ENCODE measurements at regions not wholly inside any gene's neighbourhood (a gene's known extent, or its start where the extent isn't known, plus 50 kb on each side); places are given as distances from the start of the nearest gene placed in this dataset.
"Not testable (repeated sequence)": the region's sequence is repeated elsewhere in the genome, so short reads cannot be mapped to it uniquely, and the experiment has no call there.

GRCh38 chr6:21872749-21873148 lies 279.2 kb downstream of the SOX4 start:
- DNase-seq (ENCODE audit: extremely low read depth, low read depth, low spot score), result no peak

- no peak for DNase-seq (ENCODE audit: extremely low read depth, low read depth, low spot score)
Observed at GRCh38 chr6:21873562-21873961, 280.0 kb downstream of the SOX4 start.

- no peak for DNase-seq (ENCODE audit: extremely low read depth, low read depth, low spot score)
Observed at GRCh38 chr6:21874372-21874771, 280.8 kb downstream of the SOX4 start.

- DNase-seq (ENCODE audit: extremely low read depth, low read depth, low spot score), result not testable (repeated sequence)
Observed at GRCh38 chr6:21877037-21877436, 283.5 kb downstream of the SOX4 start.

- not testable (repeated sequence) for DNase-seq (ENCODE audit: extremely low read depth, low read depth, low spot score)
Observed at GRCh38 chr6:21880249-21880648, 286.7 kb downstream of the SOX4 start.

GRCh38 chr6:21881969-21882465 lies 288.5 kb downstream of the SOX4 start:
- no peak for DNase-seq (ENCODE audit: extremely low read depth, low read depth, low spot score)

GRCh38 chr6:21883595-21884328 lies 290.2 kb downstream of the SOX4 start:
- DNase-seq (ENCODE audit: extremely low read depth, low read depth, low spot score), result no peak

- DNase-seq (ENCODE audit: extremely low read depth, low read depth, low spot score), result no peak
Observed at GRCh38 chr6:21885111-21885510, 291.6 kb downstream of the SOX4 start.

- peak; percentile 48 for DNase-seq (ENCODE audit: extremely low read depth, low read depth, low spot score)
Observed at GRCh38 chr6:21885532-21886114, 292.1 kb downstream of the SOX4 start.

- DNase-seq (ENCODE audit: extremely low read depth, low read depth, low spot score), result no peak
Observed at GRCh38 chr6:21886542-21887151, 293.1 kb downstream of the SOX4 start.

GRCh38 chr6:21887231-21888185 lies 294.0 kb downstream of the SOX4 start:
- no peak for DNase-seq (ENCODE audit: extremely low read depth, low read depth, low spot score)

- no peak for DNase-seq (ENCODE audit: extremely low read depth, low read depth, low spot score)
Observed at GRCh38 chr6:21891080-21891479, 297.5 kb downstream of the SOX4 start.

GRCh38 chr6:21893793-21894192 lies 300.2 kb downstream of the SOX4 start:
- DNase-seq (ENCODE audit: extremely low read depth, low read depth, low spot score), result no peak

GRCh38 chr6:21895555-21895954 lies 302.0 kb downstream of the SOX4 start:
- DNase-seq (ENCODE audit: extremely low read depth, low read depth, low spot score), result no peak

- DNase-seq (ENCODE audit: extremely low read depth, low read depth, low spot score), result no peak
Observed at GRCh38 chr6:21898107-21898796, 304.7 kb downstream of the SOX4 start.

- no peak for DNase-seq (ENCODE audit: extremely low read depth, low read depth, low spot score)
Observed at GRCh38 chr6:21899708-21900107, 306.2 kb downstream of the SOX4 start.

- no peak for DNase-seq (ENCODE audit: extremely low read depth, low read depth, low spot score)
Observed at GRCh38 chr6:21900730-21901129, 307.2 kb downstream of the SOX4 start.

- DNase-seq (ENCODE audit: extremely low read depth, low read depth, low spot score), result no peak
Observed at GRCh38 chr6:21902628-21903169, 309.1 kb downstream of the SOX4 start.

GRCh38 chr6:21905531-21905930 lies 312.0 kb downstream of the SOX4 start:
- DNase-seq (ENCODE audit: extremely low read depth, low read depth, low spot score), result no peak

GRCh38 chr6:21906826-21907225 lies 313.3 kb downstream of the SOX4 start:
- no peak for DNase-seq (ENCODE audit: extremely low read depth, low read depth, low spot score)
